ENCODE measurements at regions not wholly inside any gene's neighbourhood (a gene's known extent, or its start where the extent isn't known, plus 50 kb on each side); places are given as distances from the start of the nearest gene placed in this dataset.

- H3K4me3 Mint-ChIP-seq: no peak overlapping the region
- no peak overlapping the region for H3K27ac Mint-ChIP-seq
- no peaks in the 10 kb centered on the region for H3K27me3 Mint-ChIP-seq (ENCODE audit: low read depth)
- H3K9me3 Mint-ChIP-seq: peaks cover 3% of the 10 kb centered on the region
- H3K4me1 Mint-ChIP-seq (ENCODE audit: low read depth): no peaks in the 10 kb centered on the region
- no peaks in the 10 kb centered on the region for H3K36me3 Mint-ChIP-seq (ENCODE audit: low read depth)
Observed at GRCh38 chr1:216826214-216826613, 103.0 kb upstream of the ESRRG start.

- H3K27me3 Mint-ChIP-seq (ENCODE audit: low read depth): no peaks in the 10 kb centered on the region
- H3K4me1 Mint-ChIP-seq (ENCODE audit: low read depth): no peaks in the 10 kb centered on the region
- H3K27ac Mint-ChIP-seq: no peak overlapping the region
- no peak overlapping the region for H3K4me3 Mint-ChIP-seq
- no peaks in the 10 kb centered on the region for H3K36me3 Mint-ChIP-seq (ENCODE audit: low read depth)
- peaks cover 3% of the 10 kb centered on the region for H3K9me3 Mint-ChIP-seq
Observed at GRCh38 chr1:216825557-216825956, 102.3 kb upstream of the ESRRG start.

- H3K4me3 Mint-ChIP-seq: no peak overlapping the region
- peaks cover 3% of the 10 kb centered on the region for H3K9me3 Mint-ChIP-seq
- H3K4me1 Mint-ChIP-seq (ENCODE audit: low read depth): no peaks in the 10 kb centered on the region
- H3K27ac Mint-ChIP-seq: no peak overlapping the region
- no peaks in the 10 kb centered on the region for H3K27me3 Mint-ChIP-seq (ENCODE audit: low read depth)
- H3K36me3 Mint-ChIP-seq (ENCODE audit: low read depth): no peaks in the 10 kb centered on the region
Observed at GRCh38 chr1:216824511-216824910, 101.3 kb upstream of the ESRRG start.

DNA sequence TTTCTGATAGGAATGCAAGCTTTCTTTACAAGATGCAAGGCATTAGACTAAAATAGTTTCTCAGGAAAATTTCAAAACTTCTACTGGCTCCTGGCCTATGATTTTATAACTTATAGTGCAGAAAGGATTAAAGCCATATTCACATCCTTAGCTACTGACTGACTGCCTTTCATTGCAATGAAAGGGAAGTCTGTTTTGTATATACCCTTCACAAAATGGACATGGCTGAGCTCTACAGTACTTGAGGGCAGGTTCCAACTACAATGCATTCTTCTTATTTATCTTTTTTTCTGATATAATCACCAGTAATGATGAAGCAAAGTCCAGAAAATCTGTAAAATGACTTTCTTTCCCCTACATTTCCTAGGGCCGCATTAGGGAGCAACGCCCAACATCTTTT lies 100.5 kb upstream of the ESRRG start:
- Mint-ChIP-seq H3K9me3 (peaks cover 3% of the 10 kb centered on the region), H3K36me3 (ENCODE audit: low read depth) (no peaks in the 10 kb centered on the region), H3K27me3 (ENCODE audit: low read depth) (no peaks in the 10 kb centered on the region), H3K4me1 (ENCODE audit: low read depth) (no peaks in the 10 kb centered on the region), H3K27ac (no peak overlapping the region), H3K4me3 (no peak overlapping the region)

DNA sequence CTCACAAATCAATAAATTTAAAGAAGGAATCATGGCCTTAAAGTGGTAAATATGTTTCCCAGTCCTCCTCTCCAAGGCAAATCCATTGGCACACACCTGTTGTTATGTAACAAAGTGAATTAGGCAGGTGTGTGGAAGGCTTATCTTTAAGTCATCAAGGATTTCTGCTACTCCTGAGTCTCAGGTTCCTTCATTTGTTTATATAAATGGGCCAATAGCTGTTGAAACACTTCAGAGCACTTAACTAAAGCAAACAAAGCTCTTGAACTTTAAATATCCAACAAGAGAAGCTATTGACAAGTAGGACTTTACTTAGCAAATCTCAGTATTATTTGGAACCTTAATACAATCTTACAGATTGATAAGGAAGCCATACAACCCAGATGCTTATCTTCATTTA lies 99.3 kb upstream of the ESRRG start:
- Mint-ChIP-seq H3K4me3 (no peak overlapping the region), H3K27ac (no peak overlapping the region)

GRCh38 chr1:216820345-216820744 lies 97.1 kb upstream of the ESRRG start:
- H3K9me3 Mint-ChIP-seq: peaks cover 3% of the 10 kb centered on the region
- H3K4me3 Mint-ChIP-seq: no peak overlapping the region
- no peaks in the 10 kb centered on the region for H3K36me3 Mint-ChIP-seq (ENCODE audit: low read depth)
- H3K27ac Mint-ChIP-seq: no peak overlapping the region
- H3K4me1 Mint-ChIP-seq (ENCODE audit: low read depth): no peaks in the 10 kb centered on the region
- H3K27me3 Mint-ChIP-seq (ENCODE audit: low read depth): no peaks in the 10 kb centered on the region

More for the DNA sequence above, 99.3 kb upstream of the ESRRG start:
- H3K4me1 Mint-ChIP-seq (ENCODE audit: low read depth): no peaks in the 10 kb centered on the region
- peaks cover 3% of the 10 kb centered on the region for H3K9me3 Mint-ChIP-seq
- H3K27me3 Mint-ChIP-seq (ENCODE audit: low read depth): no peaks in the 10 kb centered on the region
- H3K36me3 Mint-ChIP-seq (ENCODE audit: low read depth): no peaks in the 10 kb centered on the region

- H3K36me3 Mint-ChIP-seq (ENCODE audit: low read depth): no peaks in the 10 kb centered on the region
- peaks cover 3% of the 10 kb centered on the region for H3K9me3 Mint-ChIP-seq
- no peak overlapping the region for H3K27ac Mint-ChIP-seq
- H3K4me1 Mint-ChIP-seq (ENCODE audit: low read depth): no peaks in the 10 kb centered on the region
- no peak overlapping the region for H3K4me3 Mint-ChIP-seq
- H3K27me3 Mint-ChIP-seq (ENCODE audit: low read depth): no peaks in the 10 kb centered on the region
Observed at GRCh38 chr1:216818284-216818683, 95.1 kb upstream of the ESRRG start.

GRCh38 chr1:216815260-216816131 lies 92.3 kb upstream of the ESRRG start:
- H3K9me3 Mint-ChIP-seq: peaks cover 3% of the 10 kb centered on the region
- H3K4me1 Mint-ChIP-seq (ENCODE audit: low read depth): no peaks in the 10 kb centered on the region
- no peaks in the 10 kb centered on the region for H3K27me3 Mint-ChIP-seq (ENCODE audit: low read depth)
- no peaks in the 10 kb centered on the region for H3K36me3 Mint-ChIP-seq (ENCODE audit: low read depth)
- H3K27ac Mint-ChIP-seq: no peak overlapping the region
- no peak overlapping the region for H3K4me3 Mint-ChIP-seq

- Mint-ChIP-seq H3K4me3 (no peak overlapping the region), H3K9me3 (peaks cover 3% of the 10 kb centered on the region), H3K27ac (no peak overlapping the region), H3K27me3 (ENCODE audit: low read depth) (no peaks in the 10 kb centered on the region), H3K4me1 (ENCODE audit: low read depth) (no peaks in the 10 kb centered on the region), H3K36me3 (ENCODE audit: low read depth) (no peaks in the 10 kb centered on the region)
Observed at GRCh38 chr1:216814576-216815259, 91.5 kb upstream of the ESRRG start.

DNA sequence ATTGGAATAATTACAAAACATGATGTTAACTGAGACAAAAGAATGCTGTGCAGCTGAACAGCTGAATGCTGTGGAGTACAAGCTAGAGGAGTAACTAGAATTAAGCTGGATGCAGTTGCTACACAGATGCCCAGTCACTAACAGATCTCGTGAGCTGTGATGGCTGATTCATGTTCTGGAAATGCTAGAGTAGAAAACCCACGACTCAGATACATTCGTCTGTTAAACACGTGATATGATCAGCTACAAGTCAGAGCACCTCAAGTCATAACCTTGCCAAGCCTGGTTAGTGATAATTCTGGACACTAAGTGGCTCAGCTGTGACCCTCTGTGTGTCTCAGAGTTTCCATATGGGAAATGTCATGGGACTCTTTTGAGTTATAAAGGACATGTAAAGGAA lies 89.7 kb upstream of the ESRRG start:
- peaks cover 3% of the 10 kb centered on the region for H3K9me3 Mint-ChIP-seq
- H3K4me1 Mint-ChIP-seq (ENCODE audit: low read depth): no peaks in the 10 kb centered on the region
- no peaks in the 10 kb centered on the region for H3K36me3 Mint-ChIP-seq (ENCODE audit: low read depth)
- H3K27ac Mint-ChIP-seq: no peak overlapping the region
- H3K4me3 Mint-ChIP-seq: no peak overlapping the region
- no peaks in the 10 kb centered on the region for H3K27me3 Mint-ChIP-seq (ENCODE audit: low read depth)

DNA sequence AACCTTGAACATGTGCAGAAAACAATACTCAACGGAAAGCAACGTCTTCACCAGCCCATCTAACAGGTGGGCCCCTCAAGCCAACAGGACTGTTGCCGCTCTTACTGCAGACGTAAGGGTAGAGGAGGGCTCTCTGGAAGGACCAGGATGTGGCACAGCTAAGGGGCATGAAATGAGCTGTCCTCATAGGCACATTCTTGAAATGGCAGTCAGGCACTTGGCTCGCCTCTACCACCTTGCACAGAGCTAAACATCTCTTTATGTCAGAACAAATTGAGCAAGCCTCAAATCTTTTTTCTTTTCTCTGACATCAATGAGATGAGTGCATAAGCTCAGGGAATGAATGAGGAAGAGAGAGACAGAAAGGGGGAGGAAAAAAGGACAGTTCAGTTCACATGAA lies 86.4 kb upstream of the ESRRG start:
- H3K27me3 Mint-ChIP-seq (ENCODE audit: low read depth): no peaks in the 10 kb centered on the region
- H3K4me3 Mint-ChIP-seq: no peak overlapping the region
- H3K4me1 Mint-ChIP-seq (ENCODE audit: low read depth): no peaks in the 10 kb centered on the region
- H3K27ac Mint-ChIP-seq: no peak overlapping the region
- H3K9me3 Mint-ChIP-seq: peaks cover 3% of the 10 kb centered on the region
- no peaks in the 10 kb centered on the region for H3K36me3 Mint-ChIP-seq (ENCODE audit: low read depth)

DNA sequence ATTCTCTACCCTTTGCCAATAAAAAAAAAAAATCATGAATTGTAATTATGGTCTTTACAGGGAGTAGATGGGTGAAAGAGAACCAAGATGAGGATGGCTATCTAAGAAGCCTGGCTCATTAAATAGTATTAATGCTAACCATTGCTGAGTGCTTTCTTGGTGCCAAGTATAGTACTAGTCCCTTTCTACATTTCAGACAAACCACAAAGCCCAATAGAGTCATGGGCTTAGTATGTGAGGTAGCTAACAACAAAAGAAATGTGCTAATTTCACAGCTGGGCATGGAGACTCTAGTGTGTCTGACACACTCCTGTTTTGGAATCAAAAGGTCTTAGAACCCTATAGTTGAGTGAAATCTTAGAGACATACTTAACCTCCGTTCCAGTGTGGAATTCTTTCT lies 84.5 kb upstream of the ESRRG start:
- no peak overlapping the region for H3K27ac Mint-ChIP-seq
- H3K4me3 Mint-ChIP-seq: no peak overlapping the region
- H3K4me1 Mint-ChIP-seq (ENCODE audit: low read depth): no peaks in the 10 kb centered on the region
- no peaks in the 10 kb centered on the region for H3K27me3 Mint-ChIP-seq (ENCODE audit: low read depth)
- peaks cover 3% of the 10 kb centered on the region for H3K9me3 Mint-ChIP-seq
- no peaks in the 10 kb centered on the region for H3K36me3 Mint-ChIP-seq (ENCODE audit: low read depth)

GRCh38 chr1:216805953-216806352 lies 82.7 kb upstream of the ESRRG start:
- Mint-ChIP-seq H3K27me3 (ENCODE audit: low read depth) (no peaks in the 10 kb centered on the region), H3K4me1 (ENCODE audit: low read depth) (no peaks in the 10 kb centered on the region), H3K4me3 (no peak overlapping the region), H3K36me3 (ENCODE audit: low read depth) (no peaks in the 10 kb centered on the region), H3K27ac (no peak overlapping the region), H3K9me3 (no peaks in the 10 kb centered on the region)

GRCh38 chr1:216805233-216805632 lies 82.0 kb upstream of the ESRRG start:
- H3K27me3 Mint-ChIP-seq (ENCODE audit: low read depth): no peaks in the 10 kb centered on the region
- no peaks in the 10 kb centered on the region for H3K4me1 Mint-ChIP-seq (ENCODE audit: low read depth)
- no peaks in the 10 kb centered on the region for H3K9me3 Mint-ChIP-seq
- H3K4me3 Mint-ChIP-seq: no peak overlapping the region
- no peaks in the 10 kb centered on the region for H3K36me3 Mint-ChIP-seq (ENCODE audit: low read depth)
- no peak overlapping the region for H3K27ac Mint-ChIP-seq

GRCh38 chr1:216804111-216804510 lies 80.9 kb upstream of the ESRRG start:
- no peak overlapping the region for H3K27ac Mint-ChIP-seq
- H3K4me3 Mint-ChIP-seq: no peak overlapping the region
- H3K36me3 Mint-ChIP-seq (ENCODE audit: low read depth): no peaks in the 10 kb centered on the region
- no peaks in the 10 kb centered on the region for H3K27me3 Mint-ChIP-seq (ENCODE audit: low read depth)
- H3K9me3 Mint-ChIP-seq: no peaks in the 10 kb centered on the region
- H3K4me1 Mint-ChIP-seq (ENCODE audit: low read depth): no peaks in the 10 kb centered on the region
